ENCODE measurements at regions not wholly inside any gene's neighbourhood (a gene's known extent, or its start where the extent isn't known, plus 50 kb on each side); places are given as distances from the start of the nearest gene placed in this dataset.

DNA sequence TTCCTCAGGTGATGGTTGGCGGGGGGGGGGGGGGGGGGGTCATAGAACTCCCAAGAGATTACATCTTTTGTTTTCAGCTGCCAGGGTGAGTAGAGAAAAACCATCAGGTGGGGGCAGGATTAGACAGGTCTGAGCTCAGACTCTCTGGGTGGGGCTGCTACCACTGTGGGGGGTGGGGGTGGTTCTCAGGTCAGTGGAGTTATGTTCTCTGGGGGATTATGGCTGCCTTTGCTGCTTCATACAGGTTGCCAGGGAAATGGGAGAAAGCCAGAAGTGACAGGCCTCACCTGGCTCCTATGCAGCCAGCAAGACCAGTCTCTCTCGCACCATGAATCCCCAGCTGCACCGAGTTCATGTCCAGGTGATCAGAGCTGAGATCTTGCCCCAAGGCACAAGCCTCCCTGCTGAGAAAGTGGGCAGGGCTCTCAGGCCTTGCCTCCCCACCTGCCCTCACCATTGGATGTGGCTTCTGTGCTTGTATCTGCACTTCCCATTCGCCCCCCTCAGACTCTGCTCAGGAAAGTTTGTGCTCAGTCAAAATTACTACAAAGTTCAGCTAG lies 828.1 kb downstream of the MCTP2 start:
- H3K27ac ChIP-seq (ENCODE audit: low read depth, low read length) = no peak overlapping the region
- no peak overlapping the region for H3K4ac ChIP-seq (ENCODE audit: low read depth, low read length)
- H3K23ac ChIP-seq (ENCODE audit: low read length) = no peak overlapping the region
- H3K56ac ChIP-seq (ENCODE audit: low read length) = no peak overlapping the region
- DNase-seq = no peak
- H3K9ac ChIP-seq (ENCODE audit: low read length) = no peak overlapping the region
- no peaks in the 10 kb centered on the region for H3K36me3 ChIP-seq (ENCODE audit: control insufficient read depth, insufficient read depth, low read length)
- H3K18ac ChIP-seq (ENCODE audit: low read length) = no peak overlapping the region
- H3K4me1 ChIP-seq (ENCODE audit: control insufficient read depth, low read depth, low read length) = no peaks in the 10 kb centered on the region
- H2AK5ac ChIP-seq (ENCODE audit: low read length) = no peak overlapping the region
- H4K5ac ChIP-seq (ENCODE audit: low read length) = no peak overlapping the region
- H4K8ac ChIP-seq (ENCODE audit: low read depth, low read length) = no peak overlapping the region
- no peak overlapping the region for H3K4me3 ChIP-seq (ENCODE audit: low read length)
- no CpG with 5 or more reads among the region's 4 CpGs for WGBS (ENCODE audit: extremely low coverage, insufficient coverage, low lambda C conversion rate)
- H2BK120ac ChIP-seq (ENCODE audit: low read depth, low read length) = no peak overlapping the region
- H3K4me2 ChIP-seq (ENCODE audit: low read length) = no peak overlapping the region
- no peaks in the 10 kb centered on the region for H3K27me3 ChIP-seq (ENCODE audit: insufficient read depth, low read length, poor library complexity)
- no peak overlapping the region for H2BK5ac ChIP-seq (ENCODE audit: low read length)
- H3K79me2 ChIP-seq (ENCODE audit: control insufficient read depth, insufficient read depth, low read length) = no peaks in the 10 kb centered on the region
- H2BK15ac ChIP-seq (replicated peaks; ENCODE audit: low read depth) = no peak overlapping the region
- H3K79me1 ChIP-seq (ENCODE audit: low read length) = no peaks in the 10 kb centered on the region

DNA sequence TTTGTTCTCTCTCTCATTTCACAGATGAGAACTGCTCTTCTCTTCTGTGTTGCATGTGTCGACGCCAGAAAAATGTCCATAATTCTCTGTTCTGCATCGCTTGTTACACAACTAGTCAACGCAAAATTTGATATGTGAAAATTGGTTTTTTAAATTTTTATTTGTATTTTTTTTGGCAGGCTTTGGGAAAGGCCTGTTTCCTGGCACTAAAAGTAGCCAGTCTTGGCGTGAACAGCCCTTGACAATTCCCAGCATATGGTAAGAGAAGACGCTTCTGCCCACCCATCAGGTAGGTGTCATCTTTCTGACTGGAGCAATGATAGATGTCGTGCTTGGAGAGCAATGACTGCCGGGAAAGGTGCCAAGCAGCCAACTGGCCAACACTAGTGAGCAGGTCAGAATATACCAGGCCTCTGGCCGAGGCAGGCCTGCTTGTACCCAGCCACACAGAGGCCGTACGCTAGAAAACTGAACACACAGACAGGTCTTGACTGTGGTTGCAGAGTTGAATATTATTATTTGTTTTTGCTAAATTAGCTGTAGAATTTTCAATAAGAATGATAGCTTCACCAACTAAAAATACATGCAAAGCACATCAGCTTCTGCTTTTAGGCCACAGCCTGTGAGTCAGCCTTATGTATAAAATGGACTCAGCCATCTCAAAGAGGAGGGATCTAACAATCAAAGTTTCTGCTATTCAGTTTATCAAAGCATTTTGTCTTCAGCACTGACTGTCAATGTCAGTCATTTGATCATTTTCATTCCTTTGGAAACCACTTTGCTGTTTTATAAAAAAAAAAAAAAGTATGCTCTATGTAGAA lies 837.5 kb downstream of the MCTP2 start:
- Histone ChIP-seq H2BK5ac (ENCODE audit: low read length) (no peak overlapping the region), H2AK5ac (ENCODE audit: low read length) (no peak overlapping the region), H3K4me1 (ENCODE audit: control insufficient read depth, low read depth, low read length) (no peaks in the 10 kb centered on the region), H3K56ac (ENCODE audit: low read length) (no peak overlapping the region), H3K36me3 (ENCODE audit: control insufficient read depth, insufficient read depth, low read length) (no peaks in the 10 kb centered on the region), H3K18ac (ENCODE audit: low read length) (no peak overlapping the region), H3K27me3 (ENCODE audit: insufficient read depth, low read length, poor library complexity) (no peaks in the 10 kb centered on the region), H3K4me2 (ENCODE audit: low read length) (no peak overlapping the region), H3K79me1 (ENCODE audit: low read length) (no peaks in the 10 kb centered on the region), H3K4ac (ENCODE audit: low read depth, low read length) (no peak overlapping the region), H3K23ac (ENCODE audit: low read length) (no peak overlapping the region), H3K9ac (ENCODE audit: low read length) (no peak overlapping the region), H3K27ac (ENCODE audit: low read depth, low read length) (no peak overlapping the region), H2BK120ac (ENCODE audit: low read depth, low read length) (no peak overlapping the region), H4K8ac (ENCODE audit: low read depth, low read length) (no peak overlapping the region), H4K5ac (ENCODE audit: low read length) (no peak overlapping the region), H2BK15ac (replicated peaks; ENCODE audit: low read depth) (no peak overlapping the region), H3K4me3 (ENCODE audit: low read length) (no peak overlapping the region), H3K79me2 (ENCODE audit: control insufficient read depth, insufficient read depth, low read length) (no peaks in the 10 kb centered on the region)
- no peak for DNase-seq
- WGBS (ENCODE audit: extremely low coverage, insufficient coverage, low lambda C conversion rate) = no CpG with 5 or more reads among the region's 11 CpGs

DNA sequence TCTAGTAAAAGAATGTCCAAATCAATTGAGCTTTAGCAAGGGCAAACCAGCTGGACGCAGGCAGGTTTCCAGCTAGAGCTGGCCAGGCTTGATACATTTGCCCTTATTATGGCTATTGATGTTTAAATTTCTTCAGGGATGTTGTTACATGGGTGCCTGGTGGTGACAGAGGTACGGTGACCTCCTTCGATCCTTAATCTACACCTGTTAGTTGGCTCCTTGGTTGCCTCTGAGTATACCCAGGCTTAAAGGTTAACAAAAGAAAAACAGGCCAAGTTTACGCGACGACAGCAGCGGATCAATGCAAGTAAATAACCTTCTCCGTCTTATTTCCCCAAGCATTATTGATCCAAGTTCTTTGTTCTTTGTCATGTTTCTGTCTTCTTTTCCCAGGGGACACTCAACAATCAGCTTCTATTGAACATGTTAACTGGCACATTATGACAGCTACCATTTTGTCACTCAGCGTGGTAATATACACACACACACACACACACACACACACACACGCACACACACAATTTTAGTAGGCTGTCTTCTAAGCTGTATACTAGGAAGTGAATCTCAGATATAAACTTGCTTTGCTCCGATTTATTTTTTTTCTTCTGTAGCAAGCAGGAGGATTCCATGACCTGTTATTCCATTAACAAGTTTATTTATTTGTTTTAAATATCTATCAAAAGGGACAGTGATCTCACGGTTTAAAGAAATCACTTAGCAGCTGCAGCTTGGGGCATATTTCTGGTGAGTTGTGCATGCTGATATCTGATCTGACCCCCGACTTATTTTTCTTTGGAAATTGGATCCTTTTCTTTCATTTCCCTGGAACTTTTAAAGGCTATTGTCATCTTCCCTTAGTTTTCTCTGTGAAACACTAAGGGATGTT lies 844.7 kb downstream of the MCTP2 start:
- no peak overlapping the region for H3K27ac ChIP-seq (ENCODE audit: low read depth, low read length)
- no peak overlapping the region for H3K18ac ChIP-seq (ENCODE audit: low read length)
- no peaks in the 10 kb centered on the region for H3K27me3 ChIP-seq (ENCODE audit: insufficient read depth, low read length, poor library complexity)
- WGBS (ENCODE audit: extremely low coverage, insufficient coverage, low lambda C conversion rate) = no CpG with 5 or more reads among the region's 13 CpGs
- H2AK5ac ChIP-seq (ENCODE audit: low read length) = no peak overlapping the region
- no peak overlapping the region for H3K9ac ChIP-seq (ENCODE audit: low read length)
- H3K4me2 ChIP-seq (ENCODE audit: low read length) = no peak overlapping the region
- DNase-seq = no peak
- H3K79me2 ChIP-seq (ENCODE audit: control insufficient read depth, insufficient read depth, low read length) = no peaks in the 10 kb centered on the region
- no peak overlapping the region for H3K4ac ChIP-seq (ENCODE audit: low read depth, low read length)
- no peak overlapping the region for H3K4me3 ChIP-seq (ENCODE audit: low read length)
- no peaks in the 10 kb centered on the region for H3K79me1 ChIP-seq (ENCODE audit: low read length)
- no peaks in the 10 kb centered on the region for H3K4me1 ChIP-seq (ENCODE audit: control insufficient read depth, low read depth, low read length)
- no peak overlapping the region for H2BK5ac ChIP-seq (ENCODE audit: low read length)
- H2BK15ac ChIP-seq (replicated peaks; ENCODE audit: low read depth) = no peak overlapping the region
- no peak overlapping the region for H4K8ac ChIP-seq (ENCODE audit: low read depth, low read length)
- H4K5ac ChIP-seq (ENCODE audit: low read length) = no peak overlapping the region
- no peak overlapping the region for H3K23ac ChIP-seq (ENCODE audit: low read length)
- no peak overlapping the region for H2BK120ac ChIP-seq (ENCODE audit: low read depth, low read length)
- H3K56ac ChIP-seq (ENCODE audit: low read length) = no peak overlapping the region
- H3K36me3 ChIP-seq (ENCODE audit: control insufficient read depth, insufficient read depth, low read length) = no peaks in the 10 kb centered on the region

DNA sequence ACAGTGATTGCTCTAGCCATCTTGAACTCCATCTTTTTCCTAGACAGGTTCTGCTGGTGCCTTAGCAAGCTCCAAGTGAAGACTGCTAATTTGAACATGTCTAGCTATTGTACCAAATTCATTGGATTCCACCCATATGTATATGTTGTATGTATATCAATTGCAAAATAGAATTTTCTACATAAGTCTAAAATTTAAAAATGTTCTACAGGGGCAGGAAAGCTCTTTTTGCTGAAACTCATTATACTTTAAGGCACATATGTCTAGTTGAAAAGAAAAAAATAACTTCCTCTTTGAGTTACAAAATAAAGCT lies 845.3 kb downstream of the MCTP2 start:
- Histone ChIP-seq H3K9ac (ENCODE audit: low read length) (no peak overlapping the region), H2AK5ac (ENCODE audit: low read length) (no peak overlapping the region), H2BK5ac (ENCODE audit: low read length) (no peak overlapping the region), H3K23ac (ENCODE audit: low read length) (no peak overlapping the region), H4K8ac (ENCODE audit: low read depth, low read length) (no peak overlapping the region), H2BK15ac (replicated peaks; ENCODE audit: low read depth) (no peak overlapping the region), H3K4me3 (ENCODE audit: low read length) (no peak overlapping the region), H3K18ac (ENCODE audit: low read length) (no peak overlapping the region), H3K36me3 (ENCODE audit: control insufficient read depth, insufficient read depth, low read length) (no peaks in the 10 kb centered on the region), H3K79me2 (ENCODE audit: control insufficient read depth, insufficient read depth, low read length) (no peaks in the 10 kb centered on the region), H3K27ac (ENCODE audit: low read depth, low read length) (no peak overlapping the region), H3K4ac (ENCODE audit: low read depth, low read length) (no peak overlapping the region), H3K56ac (ENCODE audit: low read length) (no peak overlapping the region), H4K5ac (ENCODE audit: low read length) (no peak overlapping the region), H2BK120ac (ENCODE audit: low read depth, low read length) (no peak overlapping the region), H3K79me1 (ENCODE audit: low read length) (no peaks in the 10 kb centered on the region), H3K4me2 (ENCODE audit: low read length) (no peak overlapping the region), H3K4me1 (ENCODE audit: control insufficient read depth, low read depth, low read length) (no peaks in the 10 kb centered on the region), H3K27me3 (ENCODE audit: insufficient read depth, low read length, poor library complexity) (no peaks in the 10 kb centered on the region)
- DNase-seq = no peak

DNA sequence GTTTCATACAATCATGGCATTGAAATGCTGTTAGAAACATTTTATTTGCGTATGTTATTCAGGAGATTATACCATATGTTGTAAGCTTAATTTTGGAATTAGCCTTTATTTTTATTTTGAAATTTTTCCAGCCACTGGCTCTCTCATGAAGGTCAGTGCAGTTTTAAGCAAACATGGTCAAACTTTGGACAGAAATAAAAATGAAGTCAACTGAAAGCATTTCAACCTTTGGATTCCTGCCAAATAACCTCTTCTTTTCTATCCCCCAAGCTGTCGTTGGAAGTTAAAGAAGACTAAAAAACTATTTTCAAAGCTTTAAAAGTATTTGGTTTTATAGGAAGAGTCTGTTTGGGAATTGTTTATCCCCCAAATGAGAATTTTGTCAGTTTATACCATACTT lies 846.6 kb downstream of the MCTP2 start:
- H3K4me2 ChIP-seq (ENCODE audit: low read length) = no peak overlapping the region
- H3K4me1 ChIP-seq (ENCODE audit: control insufficient read depth, low read depth, low read length) = no peaks in the 10 kb centered on the region
- no peak overlapping the region for H2BK5ac ChIP-seq (ENCODE audit: low read length)
- H3K27me3 ChIP-seq (ENCODE audit: insufficient read depth, low read length, poor library complexity) = no peaks in the 10 kb centered on the region
- no peak overlapping the region for H3K4ac ChIP-seq (ENCODE audit: low read depth, low read length)
- H3K9ac ChIP-seq (ENCODE audit: low read length) = no peak overlapping the region
- H3K23ac ChIP-seq (ENCODE audit: low read length) = no peak overlapping the region
- WGBS (ENCODE audit: extremely low coverage, insufficient coverage, low lambda C conversion rate) = no CpG with 5 or more reads among the region's 2 CpGs
- no peak overlapping the region for H3K56ac ChIP-seq (ENCODE audit: low read length)
- H3K79me2 ChIP-seq (ENCODE audit: control insufficient read depth, insufficient read depth, low read length) = no peaks in the 10 kb centered on the region
- H3K27ac ChIP-seq (ENCODE audit: low read depth, low read length) = no peak overlapping the region
- H3K18ac ChIP-seq (ENCODE audit: low read length) = no peak overlapping the region
- H3K36me3 ChIP-seq (ENCODE audit: control insufficient read depth, insufficient read depth, low read length) = no peaks in the 10 kb centered on the region
- no peaks in the 10 kb centered on the region for H3K79me1 ChIP-seq (ENCODE audit: low read length)
- no peak overlapping the region for H4K8ac ChIP-seq (ENCODE audit: low read depth, low read length)
- H2AK5ac ChIP-seq (ENCODE audit: low read length) = no peak overlapping the region
- DNase-seq = no peak
- no peak overlapping the region for H2BK15ac ChIP-seq (replicated peaks; ENCODE audit: low read depth)
- no peak overlapping the region for H2BK120ac ChIP-seq (ENCODE audit: low read depth, low read length)
- H4K5ac ChIP-seq (ENCODE audit: low read length) = no peak overlapping the region
- no peak overlapping the region for H3K4me3 ChIP-seq (ENCODE audit: low read length)
